ENCODE measurements at regions not wholly inside any gene's neighbourhood (a gene's known extent, or its start where the extent isn't known, plus 50 kb on each side); places are given as distances from the start of the nearest gene placed in this dataset.

- H3K36me3 ChIP-seq: no peaks in the 10 kb centered on the region
- H3K9me3 ChIP-seq: no peaks in the 10 kb centered on the region
- H3K4me1 ChIP-seq: no peaks in the 10 kb centered on the region
- no peak overlapping the region for H3K4me3 ChIP-seq
- no peak for TF ChIP-seq POLR2A (IDR thresholded peaks at IDR 0.05)
- TF ChIP-seq EP300 (IDR thresholded peaks at IDR 0.05): no peak
- TF ChIP-seq CTCF (IDR thresholded peaks at IDR 0.05): no peak
- no peak for TF ChIP-seq POLR2AphosphoS5 (IDR thresholded peaks at IDR 0.05)
- no peaks in the 10 kb centered on the region for H3K27me3 ChIP-seq
- DNase-seq (ENCODE audit: low spot score in 2 of 2): no peak
- no peak overlapping the region for H3K27ac ChIP-seq
- 84% methylated on average over 3 of the region's 3 CpGs for WGBS
Observed at GRCh38 chr3:135539854-135540253, 425.7 kb upstream of the PPP2R3A start.

- Histone ChIP-seq H3K27ac (no peak overlapping the region), H3K9me3 (no peaks in the 10 kb centered on the region), H3K36me3 (no peaks in the 10 kb centered on the region), H3K4me3 (no peak overlapping the region), H3K27me3 (no peaks in the 10 kb centered on the region), H3K4me1 (no peaks in the 10 kb centered on the region)
- no peak for DNase-seq (ENCODE audit: low spot score in 2 of 2)
- TF ChIP-seq EP300 (IDR thresholded peaks at IDR 0.05) (no peak), POLR2A (IDR thresholded peaks at IDR 0.05) (no peak), CTCF (IDR thresholded peaks at IDR 0.05) (no peak), POLR2AphosphoS5 (IDR thresholded peaks at IDR 0.05) (no peak)
- 77% methylated on average over 4 of the region's 4 CpGs for WGBS
Observed at GRCh38 chr3:135549928-135550494, 415.5 kb upstream of the PPP2R3A start.

- Histone ChIP-seq H3K9me3 (no peaks in the 10 kb centered on the region), H3K4me1 (no peaks in the 10 kb centered on the region), H3K4me3 (no peak overlapping the region), H3K27me3 (no peaks in the 10 kb centered on the region), H3K36me3 (no peaks in the 10 kb centered on the region), H3K27ac (no peak overlapping the region)
- 68% methylated on average over 2 of the region's 2 CpGs for WGBS
- no peak for TF ChIP-seq POLR2A (IDR thresholded peaks at IDR 0.05)
- no peak for TF ChIP-seq EP300 (IDR thresholded peaks at IDR 0.05)
- no peak for TF ChIP-seq CTCF (IDR thresholded peaks at IDR 0.05)
- TF ChIP-seq POLR2AphosphoS5 (IDR thresholded peaks at IDR 0.05): no peak
- no peak for DNase-seq (ENCODE audit: low spot score in 2 of 2)
Observed at GRCh38 chr3:135556174-135556573, 409.4 kb upstream of the PPP2R3A start.

GRCh38 chr3:135558150-135558783, 407.3 kb upstream of the PPP2R3A start:
- H3K27ac ChIP-seq: no peak overlapping the region
- DNase-seq (ENCODE audit: low spot score in 2 of 2): no peak
- H3K27me3 ChIP-seq: no peaks in the 10 kb centered on the region
- H3K4me3 ChIP-seq: no peak overlapping the region
- no peaks in the 10 kb centered on the region for H3K4me1 ChIP-seq
- H3K9me3 ChIP-seq: no peaks in the 10 kb centered on the region
- H3K36me3 ChIP-seq: no peaks in the 10 kb centered on the region
- 82% methylated on average over 8 of the region's 8 CpGs for WGBS
- no peak for TF ChIP-seq EP300 (IDR thresholded peaks at IDR 0.05)
- no peak for TF ChIP-seq POLR2AphosphoS5 (IDR thresholded peaks at IDR 0.05)
- TF ChIP-seq POLR2A (IDR thresholded peaks at IDR 0.05): no peak
- no peak for TF ChIP-seq CTCF (IDR thresholded peaks at IDR 0.05)

- no peak overlapping the region for H3K4me3 ChIP-seq
- no peaks in the 10 kb centered on the region for H3K36me3 ChIP-seq
- WGBS: 54% methylated on average over 2 of the region's 2 CpGs
- H3K4me1 ChIP-seq: no peaks in the 10 kb centered on the region
- no peak overlapping the region for H3K27ac ChIP-seq
- no peak for TF ChIP-seq POLR2AphosphoS5 (IDR thresholded peaks at IDR 0.05)
- TF ChIP-seq CTCF (IDR thresholded peaks at IDR 0.05): no peak
- TF ChIP-seq POLR2A (IDR thresholded peaks at IDR 0.05): no peak
- no peak for TF ChIP-seq EP300 (IDR thresholded peaks at IDR 0.05)
- no peaks in the 10 kb centered on the region for H3K27me3 ChIP-seq
- DNase-seq (ENCODE audit: low spot score in 2 of 2): no peak
- no peaks in the 10 kb centered on the region for H3K9me3 ChIP-seq
Observed at GRCh38 chr3:135558906-135559305, 406.6 kb upstream of the PPP2R3A start.
